ENCODE measurements at regions not wholly inside any gene's neighbourhood (a gene's known extent, or its start where the extent isn't known, plus 50 kb on each side); places are given as distances from the start of the nearest gene placed in this dataset.
"Not testable (repeated sequence)": the region's sequence is repeated elsewhere in the genome, so short reads cannot be mapped to it uniquely, and the experiment has no call there.

- DNase-seq: not testable (repeated sequence)
Measured at GRCh38 chr7:155397758-155398714, 59.9 kb upstream of the EN2 start.

- DNase-seq: no peak
Measured at GRCh38 chr7:155398944-155399343, 59.0 kb upstream of the EN2 start.

- DNase-seq: no peak
Measured at GRCh38 chr7:155399577-155399976, 58.4 kb upstream of the EN2 start.

GRCh38 chr7:155401231-155401630 is 56.7 kb upstream of the EN2 start:
- no peak for DNase-seq

- DNase-seq: no peak
Measured at GRCh38 chr7:155401884-155402283, 56.0 kb upstream of the EN2 start.

GRCh38 chr7:155402941-155403340 is 55.0 kb upstream of the EN2 start:
- no peak for DNase-seq

- DNase-seq: no peak
Measured at GRCh38 chr7:155404976-155405375, 53.0 kb upstream of the EN2 start.

- DNase-seq: no peak
Measured at GRCh38 chr7:155405399-155406318, 52.3 kb upstream of the EN2 start.

GRCh38 chr7:155407799-155408198 is 50.1 kb upstream of the EN2 start:
- no peak for DNase-seq

Measured in amniotic stem cell (primary cell).